Hepatocyte (in vitro differentiated cells): ENCODE measurements at regions not wholly inside any gene's neighbourhood (a gene's known extent, or its start where the extent isn't known, plus 50 kb on each side); places are given as distances from the start of the nearest gene placed in this dataset.
A peak's percentile ranks its signal among the peaks of the same experiment; 100 is the strongest.

Source experiments
- DNase-seq: peaks from one replicate; pipeline ENCODE4 v3.0.0-alpha.2; 2016; ENCODE audit warnings: low spot score
- H2AFZ ChIP-seq: fragments of 200-600 bp; sonication (generic); 2 replicates; pipeline ENCODE4 v1.6.0; 2016; ENCODE audit warnings: antibody characterized with exemption, mild to moderate bottlenecking
- H3K27ac ChIP-seq: fragments of 200-600 bp; sonication (generic); 2 replicates; pipeline ENCODE4 v1.5.1; 2016; ENCODE audit warnings: mild to moderate bottlenecking
- H3K27me3 ChIP-seq: fragments of 200-600 bp; sonication (generic); 2 replicates; pipeline ENCODE4 v1.6.1; 2016
- H3K36me3 ChIP-seq: fragments of 200-600 bp; sonication (generic); replicated peaks from 2 replicates; pipeline ENCODE4 v1.5.1; 2016; ENCODE audit warnings: low read depth; ENCODE audit not compliant: insufficient read depth
- H3K4me1 ChIP-seq: fragments of 200-600 bp; sonication (generic); 2 replicates; pipeline ENCODE4 v1.5.1; 2016; ENCODE audit warnings: mild to moderate bottlenecking, moderate library complexity; ENCODE audit not compliant: insufficient read depth
- H3K4me2 ChIP-seq: fragments of 200-600 bp; sonication (generic); 2 replicates; pipeline ENCODE4 v1.6.0; 2016
- H3K4me3 ChIP-seq: fragments of 200-600 bp; sonication (generic); 2 replicates; pipeline ENCODE4 v1.5.1; 2016; ENCODE audit warnings: mild to moderate bottlenecking
- H3K79me2 ChIP-seq: fragments of 200-600 bp; sonication (generic); 2 replicates; pipeline ENCODE4 v1.6.0; 2017; ENCODE audit warnings: mild to moderate bottlenecking
- H3K9me2 ChIP-seq: fragments of 200-600 bp; sonication (generic); replicated peaks from 2 replicates; pipeline ENCODE4 v1.6.0; 2017; ENCODE audit warnings: mild to moderate bottlenecking; ENCODE audit not compliant: insufficient read depth
- H3K9me3 ChIP-seq: fragments of 200-600 bp; sonication (generic); 2 replicates; pipeline ENCODE4 v1.5.1; 2016; ENCODE audit warnings: low read depth, mild to moderate bottlenecking
- H4K20me1 ChIP-seq: fragments of 200-600 bp; sonication (generic); 2 replicates; pipeline ENCODE4 v1.6.0; 2016; ENCODE audit warnings: mild to moderate bottlenecking; ENCODE audit not compliant: insufficient read depth, poor library complexity, severe bottlenecking
- CTCF ChIP-seq: fragments of 200-600 bp; sonication (generic); IDR thresholded peaks from 2 replicates; pipeline ENCODE4 v1.5.1; 2016; ENCODE audit warnings: antibody characterized with exemption, mild to moderate bottlenecking; ENCODE audit not compliant: poor library complexity
- EZH2 ChIP-seq: fragments of 200-600 bp; sonication (generic); IDR thresholded peaks from 2 replicates; pipeline ENCODE4 v1.6.1; 2016; ENCODE audit warnings: antibody characterized with exemption, mild to moderate bottlenecking, borderline replicate concordance
- EZH2phosphoT487 ChIP-seq: fragments of 200-600 bp; sonication (generic); IDR thresholded peaks from one replicate; pipeline ENCODE4 v1.6.1; 2018; ENCODE audit warnings: antibody characterized with exemption, mild to moderate bottlenecking, low read depth, moderate library complexity; ENCODE audit not compliant: unreplicated experiment, severe bottlenecking
- WGBS: methylation state at CpG from one replicate; pipeline ENCODE4 v1.1.6; 2016; ENCODE audit warnings: low lambda C conversion rate; ENCODE audit errors: missing lambda C conversion rate; 5-methylcytosine and 5-hydroxymethylcytosine counted together

GRCh38 chr7:25844102-25844870, 307.7 kb upstream of the NFE2L3 start:
- Histone ChIP-seq H3K27ac (peak overlapping the region; percentile 59), H3K4me3 (no peak overlapping the region), H2AFZ (no peak overlapping the region), H3K36me3 (no peaks in the 10 kb centered on the region), H3K79me2 (no peaks in the 10 kb centered on the region), H3K27me3 (no peaks in the 10 kb centered on the region), H3K9me3 (no peaks in the 10 kb centered on the region), H3K9me2 (no peaks in the 10 kb centered on the region), H3K4me2 (no peak overlapping the region), H4K20me1 (no peaks in the 10 kb centered on the region), H3K4me1 (peaks cover 45% of the 10 kb centered on the region)
- 72% methylated on average over 6 of the region's 6 CpGs for WGBS
- DNase-seq, result no peak
- TF ChIP-seq CTCF (no peak), EZH2phosphoT487 (no peak), EZH2 (no peak)

- 58% methylated on average over 5 of the region's 5 CpGs for WGBS
- peak overlapping the region; percentile 69 for H3K27ac ChIP-seq
- H4K20me1 ChIP-seq, result no peaks in the 10 kb centered on the region
- H3K4me1 ChIP-seq, result peaks cover 52% of the 10 kb centered on the region
- no peak overlapping the region for H2AFZ ChIP-seq
- no peak overlapping the region for H3K4me3 ChIP-seq
- DNase-seq, result peak; percentile 59
- no peaks in the 10 kb centered on the region for H3K9me3 ChIP-seq
- H3K36me3 ChIP-seq, result no peaks in the 10 kb centered on the region
- H3K4me2 ChIP-seq, result no peak overlapping the region
- H3K79me2 ChIP-seq, result no peaks in the 10 kb centered on the region
- TF ChIP-seq EZH2, result no peak
- no peaks in the 10 kb centered on the region for H3K27me3 ChIP-seq
- no peaks in the 10 kb centered on the region for H3K9me2 ChIP-seq
These were observed 306.5 kb upstream of the NFE2L3 start for GRCh38 chr7:25845464-25845863.

- peak; percentile 77 for DNase-seq
- Histone ChIP-seq H3K27ac (peak overlapping the region; percentile 90), H3K36me3 (no peaks in the 10 kb centered on the region), H3K4me1 (peaks cover 63% of the 10 kb centered on the region), H3K27me3 (no peaks in the 10 kb centered on the region), H3K4me2 (peak overlapping the region; percentile 1), H4K20me1 (no peaks in the 10 kb centered on the region), H2AFZ (no peak overlapping the region), H3K79me2 (no peaks in the 10 kb centered on the region), H3K9me3 (no peaks in the 10 kb centered on the region), H3K9me2 (no peaks in the 10 kb centered on the region), H3K4me3 (no peak overlapping the region)
- WGBS, result 43% methylated on average over 5 of the region's 5 CpGs
- TF ChIP-seq EZH2 (no peak), EZH2phosphoT487 (no peak), CTCF (no peak)
These were observed 305.3 kb upstream of the NFE2L3 start for GRCh38 chr7:25846722-25847121.

GRCh38 chr7:25847336-25848070, 304.5 kb upstream of the NFE2L3 start:
- Histone ChIP-seq H3K27me3 (no peaks in the 10 kb centered on the region), H3K36me3 (no peaks in the 10 kb centered on the region), H3K4me1 (peaks cover 71% of the 10 kb centered on the region), H3K9me3 (no peaks in the 10 kb centered on the region), H2AFZ (no peak overlapping the region), H3K27ac (peak overlapping the region; percentile 90), H3K79me2 (no peaks in the 10 kb centered on the region), H3K4me3 (no peak overlapping the region), H4K20me1 (no peaks in the 10 kb centered on the region), H3K4me2 (peak overlapping the region; percentile 1), H3K9me2 (no peaks in the 10 kb centered on the region)
- WGBS, result 76% methylated on average over 6 of the region's 6 CpGs
- no peak for TF ChIP-seq CTCF
- TF ChIP-seq EZH2phosphoT487, result no peak
- TF ChIP-seq EZH2, result no peak
- no peak for DNase-seq
